GM18519 (cell line): ENCODE measurements at regions not wholly inside any gene's neighbourhood (a gene's known extent, or its start where the extent isn't known, plus 50 kb on each side); places are given as distances from the start of the nearest gene placed in this dataset.

Experiments used
- ATAC-seq: cut with Tn5 transposase; IDR thresholded peaks from one replicate; pipeline ENCODE4 v1.9.1; 2021; ENCODE audit warnings: mild to moderate bottlenecking, moderate library complexity; ENCODE audit not compliant: unreplicated experiment, low FRiP score

GRCh38 chr9:115594557-115594956 is 476.6 kb upstream of the TNC start:
- ATAC-seq, result no peak

- no peak for ATAC-seq
Measured at GRCh38 chr9:115596021-115596745, 478.2 kb upstream of the TNC start.

- ATAC-seq, result no peak
Measured at GRCh38 chr9:115596746-115597080, 478.8 kb upstream of the TNC start.

GRCh38 chr9:115597330-115597895 is 479.5 kb upstream of the TNC start:
- ATAC-seq, result no peak

- no peak for ATAC-seq
Measured at GRCh38 chr9:115598751-115599150, 480.8 kb upstream of the TNC start.

- no peak for ATAC-seq
Measured at GRCh38 chr9:115599898-115600297, 481.9 kb upstream of the TNC start.

GRCh38 chr9:115601434-115601833 is 483.5 kb upstream of the TNC start:
- no peak for ATAC-seq

GRCh38 chr9:115604831-115605483 is 487.0 kb upstream of the TNC start:
- ATAC-seq, result no peak

- ATAC-seq, result no peak
Measured at GRCh38 chr9:115606838-115607237, 488.9 kb upstream of the TNC start.

- ATAC-seq, result no peak
Measured at GRCh38 chr9:115614326-115614999, 496.5 kb upstream of the TNC start.

- ATAC-seq, result no peak
Measured at GRCh38 chr9:115615000-115615401, 497.0 kb upstream of the TNC start.

- ATAC-seq, result no peak
Measured at GRCh38 chr9:115615821-115616665, 498.1 kb upstream of the TNC start.

GRCh38 chr9:115616666-115617239 is 498.8 kb upstream of the TNC start:
- no peak for ATAC-seq

- no peak for ATAC-seq
Measured at GRCh38 chr9:115625251-115625650, 507.3 kb upstream of the TNC start.

GRCh38 chr9:115625954-115626353 is 508.0 kb upstream of the TNC start:
- ATAC-seq, result no peak

- no peak for ATAC-seq
Measured at GRCh38 chr9:115627511-115627910, 509.6 kb upstream of the TNC start.

GRCh38 chr9:115628426-115628825 is 510.5 kb upstream of the TNC start:
- ATAC-seq, result no peak

GRCh38 chr9:115629879-115630840 is 512.2 kb upstream of the TNC start:
- ATAC-seq, result no peak

- ATAC-seq, result no peak
Measured at GRCh38 chr9:115632391-115632790, 514.4 kb upstream of the TNC start.
